B cell (primary cell): ENCODE measurements at regions not wholly inside any gene's neighbourhood (a gene's known extent, or its start where the extent isn't known, plus 50 kb on each side); places are given as distances from the start of the nearest gene placed in this dataset.

Source experiments
- ATAC-seq: fragments of 200-7000 bp; cut with Tn5 transposase; one replicate; pipeline ENCODE4 v1.10.0; 2021; ENCODE audit warnings: low read depth, mild to moderate bottlenecking, moderate number of reproducible peaks, moderate library complexity
- CTCF ChIA-PET: fragments of 350-600 bp; sonication (Branson Sonifier 250); formaldehyde crosslinking; loops from one replicate; lab custom pipeline; 2021; ENCODE audit warnings: antibody characterized with exemption, inconsistent platforms; lab: Charles Lee
- POLR2A ChIA-PET: fragments of 350-600 bp; sonication (Branson Sonifier 250); formaldehyde crosslinking; loops from one replicate; lab custom pipeline; 2021; ENCODE audit warnings: antibody characterized with exemption; lab: Charles Lee
- DNase-seq: peaks from one replicate; pipeline ENCODE4 v3.0.0; 2013
- H2AFZ ChIP-seq: 2 replicates; pipeline ENCODE4 v1.6.1; 2012; ENCODE audit warnings: mild to moderate bottlenecking, low read depth, low read length; ENCODE audit not compliant: insufficient read depth, poor library complexity, severe bottlenecking
- H3K27ac ChIP-seq, 2 donors: 1 replicate in 1 of 2; 2 replicates in 1 of 2; pipeline ENCODE4 v1.5.1; 2012 to 2013; ENCODE audit warnings: low read length in 2 of 2, mild to moderate bottlenecking in 2 of 2, moderate library complexity in 1 of 2
- H3K27me3 ChIP-seq, 4 experiments: fragments of 200-600 bp in 1 of 4; sonication (generic) in 1 of 4; replicated peaks in 1 of 4; 1 replicate in 2 of 4; 2 replicates in 2 of 4; pipeline versions ENCODE4 v1.6.1 to v1.7.0; 2013 to 2016; ENCODE audit warnings: low read length in 3 of 4, mild to moderate bottlenecking in 2 of 4, mixed read lengths in 1 of 4, moderate library complexity in 1 of 4; ENCODE audit not compliant: insufficient read depth in 4 of 4, control insufficient read depth in 3 of 4; ENCODE audit errors: control extremely low read depth in 1 of 4
- H3K36me3 ChIP-seq, 2 experiments: replicated peaks in 1 of 2; 1 replicate in 1 of 2; 2 replicates in 1 of 2; pipeline versions ENCODE4 v1.6.1 to v1.7.1; 2013; ENCODE audit warnings: low read length in 1 of 2; ENCODE audit not compliant: insufficient read depth in 2 of 2, control insufficient read depth in 1 of 2; ENCODE audit errors: control extremely low read depth in 1 of 2, extremely low read depth in 1 of 2
- H3K4me1 ChIP-seq, 2 donors: fragments of 200-600 bp in 1 of 2; sonication (generic) in 1 of 2; 1 replicate in 1 of 2; 2 replicates in 1 of 2; pipeline versions ENCODE4 v1.5.1 to v1.6.1; 2013 to 2017; ENCODE audit warnings: low read length in 2 of 2; ENCODE audit not compliant: control insufficient read depth in 2 of 2, insufficient read depth in 2 of 2
- H3K4me2 ChIP-seq: replicated peaks from 2 replicates; pipeline ENCODE3; 2012; ENCODE audit warnings: mild to moderate bottlenecking, low read depth, low read length; ENCODE audit not compliant: poor library complexity, severe bottlenecking
- H3K4me3 ChIP-seq, 5 experiments: fragments of 200-600 bp in 1 of 5; sonication (generic) in 1 of 5; 1 replicate in 3 of 5; 2 replicates in 2 of 5; pipeline versions ENCODE4 v1.5.1 to v1.7.0; 2011 to 2016; ENCODE audit warnings: low read length in 4 of 5, mild to moderate bottlenecking in 4 of 5, low read depth in 2 of 5, control low read depth in 1 of 5, moderate library complexity in 1 of 5; ENCODE audit not compliant: insufficient read depth in 1 of 5; ENCODE audit errors: control extremely low read depth in 1 of 5, extremely low read depth in 1 of 5
- H3K79me2 ChIP-seq: fragments of 200-600 bp; sonication (generic); one replicate; pipeline ENCODE4 v1.6.0; 2016; ENCODE audit warnings: low read length; ENCODE audit not compliant: control insufficient read depth, insufficient read depth
- H3K9ac ChIP-seq: fragments of 200-600 bp; sonication (generic); 2 replicates; pipeline ENCODE4 v1.6.1; 2017; ENCODE audit warnings: mild to moderate bottlenecking, low read length, moderate library complexity
- H3K9me3 ChIP-seq, 3 donors: one replicate each; pipeline versions ENCODE4 v1.6.1 to v1.7.1; 2013; ENCODE audit warnings: low read length in 2 of 3; ENCODE audit not compliant: control insufficient read depth in 2 of 3, insufficient read depth in 1 of 3; ENCODE audit errors: control extremely low read depth in 1 of 3
- H4K20me1 ChIP-seq: 2 replicates; pipeline ENCODE4 v1.6.0; 2012; ENCODE audit warnings: mild to moderate bottlenecking, low read length; ENCODE audit not compliant: insufficient read depth, control insufficient read depth, poor library complexity, severe bottlenecking
- H3K27ac Mint-ChIP-seq: one replicate; pipeline ENCODE4 v1.8.0; 2021; ENCODE audit warnings: mixed read lengths
- H3K27me3 Mint-ChIP-seq: one replicate; pipeline ENCODE4 v1.8.0; 2021; ENCODE audit warnings: mixed read lengths
- H3K4me1 Mint-ChIP-seq: one replicate; pipeline ENCODE4 v1.8.0; 2021; ENCODE audit warnings: mixed read lengths
- H3K4me3 Mint-ChIP-seq: one replicate; pipeline ENCODE4 v1.8.0; 2021; ENCODE audit warnings: mixed read lengths
- H3K9me3 Mint-ChIP-seq: one replicate; pipeline ENCODE4 v1.8.0; 2022; ENCODE audit warnings: mixed read lengths; ENCODE audit not compliant: insufficient read depth
- CTCF ChIP-seq: fragments of 200-600 bp; IDR thresholded peaks from one replicate; pipeline ENCODE4 v1.8.0; 2022; ENCODE audit warnings: antibody characterized with exemption, mild to moderate bottlenecking
- EZH2 ChIP-seq: IDR thresholded peaks from 2 replicates; pipeline ENCODE4 v1.6.1; 2012; ENCODE audit warnings: borderline replicate concordance, low read depth, mild to moderate bottlenecking, moderate library complexity, low read length; ENCODE audit not compliant: insufficient read depth, poor library complexity, severe bottlenecking
- WGBS: methylation state at CpG from one replicate; pipeline ENCODE4 v1.1.5; 2013; ENCODE audit warnings: missing lambda C conversion rate; ENCODE audit not compliant: insufficient coverage; 5-methylcytosine and 5-hydroxymethylcytosine counted together
- intact Hi-C: fragments of 100-400 bp; cut with micrococcal nuclease; formaldehyde crosslinking; loops from one replicate; pipeline ENCODE4 v1.10.0; 2022

- intact Hi-C loops: no loop called here
- Histone ChIP-seq H3K27ac (no peak overlapping the region), H4K20me1 (no peaks in the 10 kb centered on the region), H3K4me3 (no peak overlapping the region), H3K9me3 (no peaks in the 10 kb centered on the region), H2AFZ (no peak overlapping the region), H3K4me2 (no peak overlapping the region), H3K36me3 (no peaks in the 10 kb centered on the region), H3K27me3 (no peaks in the 10 kb centered on the region), H3K4me1 (no peaks in the 10 kb centered on the region), H3K9ac (no peak overlapping the region), H3K79me2 (no peaks in the 10 kb centered on the region)
- CTCF ChIA-PET: no interaction called here
- WGBS: no CpG with 5 or more reads among the region's 1 CpG
- Mint-ChIP-seq H3K9me3 (no peaks in the 10 kb centered on the region), H3K4me3 (no peak overlapping the region), H3K4me1 (no peaks in the 10 kb centered on the region), H3K27me3 (no peaks in the 10 kb centered on the region), H3K27ac (no peak overlapping the region)
- no peak for ATAC-seq
- no peak for DNase-seq
- TF ChIP-seq EZH2 (no peak), CTCF (no peak)
- POLR2A ChIA-PET: no interaction called here
Observed at GRCh38 chr21:18894387-18894786, 490.8 kb upstream of the TMPRSS15 start.

- Mint-ChIP-seq H3K27ac (no peak overlapping the region), H3K27me3 (no peaks in the 10 kb centered on the region), H3K4me1 (no peaks in the 10 kb centered on the region), H3K9me3 (no peaks in the 10 kb centered on the region), H3K4me3 (no peak overlapping the region)
- Histone ChIP-seq H2AFZ (no peak overlapping the region), H3K27ac (no peak overlapping the region), H3K4me3 (no peak overlapping the region), H3K4me1 (no peaks in the 10 kb centered on the region), H4K20me1 (no peaks in the 10 kb centered on the region), H3K36me3 (no peaks in the 10 kb centered on the region), H3K9ac (no peak overlapping the region), H3K27me3 (no peaks in the 10 kb centered on the region), H3K9me3 (no peaks in the 10 kb centered on the region), H3K4me2 (no peak overlapping the region), H3K79me2 (no peaks in the 10 kb centered on the region)
- no peak for DNase-seq
- ChIA-PET CTCF (no interaction called here), POLR2A (no interaction called here)
- intact Hi-C loops: no loop called here
- no peak for TF ChIP-seq CTCF
- no peak for TF ChIP-seq EZH2
- ATAC-seq: no peak
Observed at GRCh38 chr21:18899261-18899660, 495.7 kb upstream of the TMPRSS15 start.
